ENCODE measurements at regions not wholly inside any gene's neighbourhood (a gene's known extent, or its start where the extent isn't known, plus 50 kb on each side); places are given as distances from the start of the nearest gene placed in this dataset.
"Not testable (repeated sequence)": the region's sequence is repeated elsewhere in the genome, so short reads cannot be mapped to it uniquely, and the experiment has no call there.

DNA sequence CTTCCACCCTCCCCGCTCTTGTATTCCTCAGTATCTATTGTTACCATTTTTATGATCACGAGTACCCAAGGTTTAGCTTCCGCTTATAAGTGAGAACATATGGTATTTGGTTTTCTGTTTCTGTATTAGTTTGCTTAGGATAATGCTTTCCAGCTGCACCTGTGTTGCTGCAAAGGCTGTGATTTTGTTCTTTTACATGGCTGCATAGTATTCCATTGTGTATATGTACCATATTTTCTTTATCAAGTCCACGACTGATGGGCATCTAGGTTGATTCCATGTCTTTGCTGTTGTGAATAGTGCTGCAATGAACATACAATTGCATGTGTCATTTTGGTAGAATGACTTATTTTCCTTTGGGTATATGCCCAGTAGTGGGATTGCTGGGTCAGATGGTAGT is 79.7 kb upstream of the EFCAB3 start:
- Histone ChIP-seq H2BK15ac (replicated peaks; ENCODE audit: low read depth) (no peak overlapping the region), H3K4ac (ENCODE audit: low read depth, low read length) (no peak overlapping the region), H3K9ac (ENCODE audit: low read length) (no peak overlapping the region), H3K56ac (ENCODE audit: low read length) (no peak overlapping the region), H3K4me2 (ENCODE audit: low read length) (no peak overlapping the region), H3K27ac (ENCODE audit: low read depth, low read length) (no peak overlapping the region), H3K79me2 (ENCODE audit: control insufficient read depth, insufficient read depth, low read length) (no peaks in the 10 kb centered on the region), H3K4me1 (ENCODE audit: control insufficient read depth, low read depth, low read length) (no peaks in the 10 kb centered on the region), H2BK5ac (ENCODE audit: low read length) (no peak overlapping the region), H3K18ac (ENCODE audit: low read length) (no peak overlapping the region), H4K5ac (ENCODE audit: low read length) (no peak overlapping the region), H3K36me3 (ENCODE audit: control insufficient read depth, insufficient read depth, low read length) (no peaks in the 10 kb centered on the region), H2BK120ac (ENCODE audit: low read depth, low read length) (no peak overlapping the region), H3K79me1 (ENCODE audit: low read length) (no peaks in the 10 kb centered on the region), H3K4me3 (ENCODE audit: low read length) (no peak overlapping the region), H2AK5ac (ENCODE audit: low read length) (no peak overlapping the region), H3K23ac (ENCODE audit: low read length) (no peak overlapping the region), H3K27me3 (ENCODE audit: insufficient read depth, low read length, poor library complexity) (no peaks in the 10 kb centered on the region), H4K8ac (ENCODE audit: low read depth, low read length) (no peak overlapping the region)
- no peak for DNase-seq
- no CpG with 5 or more reads among the region's 4 CpGs for WGBS (ENCODE audit: extremely low coverage, insufficient coverage, low lambda C conversion rate)

DNA sequence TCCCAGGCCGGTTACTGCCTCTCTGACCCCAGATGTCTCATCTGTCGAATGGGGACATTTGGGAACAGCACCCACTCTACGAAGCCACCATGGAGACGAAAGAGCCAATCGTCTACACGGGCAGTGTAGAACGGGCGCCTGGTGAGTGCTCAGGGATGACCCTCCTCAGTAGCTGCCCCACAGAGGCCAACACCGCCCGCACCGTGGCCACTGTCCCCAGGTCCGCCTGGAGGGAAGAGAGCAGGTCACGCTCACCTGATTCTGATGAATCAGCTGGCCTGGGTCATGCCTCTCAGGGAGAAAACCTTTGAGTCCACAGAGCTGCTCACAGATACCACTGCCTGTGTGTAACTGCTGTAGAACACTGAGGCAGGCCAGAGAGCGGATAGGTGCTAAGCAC is 105.1 kb upstream of the EFCAB3 start:
- H3K36me3 ChIP-seq (ENCODE audit: control insufficient read depth, insufficient read depth, low read length); H4K8ac ChIP-seq (ENCODE audit: low read depth, low read length); H3K23ac ChIP-seq (ENCODE audit: low read length); H3K79me2 ChIP-seq (ENCODE audit: control insufficient read depth, insufficient read depth, low read length); H3K4me3 ChIP-seq (ENCODE audit: low read length); H3K9ac ChIP-seq (ENCODE audit: low read length); H2BK120ac ChIP-seq (ENCODE audit: low read depth, low read length); H3K27ac ChIP-seq (ENCODE audit: low read depth, low read length); H3K4me1 ChIP-seq (ENCODE audit: control insufficient read depth, low read depth, low read length); H3K56ac ChIP-seq (ENCODE audit: low read length); H2BK5ac ChIP-seq (ENCODE audit: low read length); H3K27me3 ChIP-seq (ENCODE audit: insufficient read depth, low read length, poor library complexity); H3K4me2 ChIP-seq (ENCODE audit: low read length); H2BK15ac ChIP-seq (replicated peaks; ENCODE audit: low read depth); H2AK5ac ChIP-seq (ENCODE audit: low read length); DNase-seq; H3K4ac ChIP-seq (ENCODE audit: low read depth, low read length); H4K5ac ChIP-seq (ENCODE audit: low read length); H3K18ac ChIP-seq (ENCODE audit: low read length); H3K79me1 ChIP-seq (ENCODE audit: low read length): not testable (repeated sequence)
- no CpG with 5 or more reads among the region's 14 CpGs for WGBS (ENCODE audit: extremely low coverage, insufficient coverage, low lambda C conversion rate)

GRCh38 chr17:62268361-62268760 is 112.0 kb upstream of the EFCAB3 start:
- not testable (repeated sequence) for DNase-seq; H4K5ac ChIP-seq (ENCODE audit: low read length); H2AK5ac ChIP-seq (ENCODE audit: low read length); H2BK15ac ChIP-seq (replicated peaks; ENCODE audit: low read depth); H3K4ac ChIP-seq (ENCODE audit: low read depth, low read length); H3K27me3 ChIP-seq (ENCODE audit: insufficient read depth, low read length, poor library complexity); H3K4me3 ChIP-seq (ENCODE audit: low read length); H3K18ac ChIP-seq (ENCODE audit: low read length); H3K9ac ChIP-seq (ENCODE audit: low read length); H4K8ac ChIP-seq (ENCODE audit: low read depth, low read length); H3K4me2 ChIP-seq (ENCODE audit: low read length); H2BK5ac ChIP-seq (ENCODE audit: low read length); H3K79me2 ChIP-seq (ENCODE audit: control insufficient read depth, insufficient read depth, low read length); H3K36me3 ChIP-seq (ENCODE audit: control insufficient read depth, insufficient read depth, low read length); H3K27ac ChIP-seq (ENCODE audit: low read depth, low read length); H2BK120ac ChIP-seq (ENCODE audit: low read depth, low read length); H3K56ac ChIP-seq (ENCODE audit: low read length); H3K23ac ChIP-seq (ENCODE audit: low read length); H3K79me1 ChIP-seq (ENCODE audit: low read length); H3K4me1 ChIP-seq (ENCODE audit: control insufficient read depth, low read depth, low read length)
- no CpG with 5 or more reads among the region's 12 CpGs for WGBS (ENCODE audit: extremely low coverage, insufficient coverage, low lambda C conversion rate)

- not testable (repeated sequence) for DNase-seq; H3K9ac ChIP-seq (ENCODE audit: low read length); H3K4me3 ChIP-seq (ENCODE audit: low read length); H2BK5ac ChIP-seq (ENCODE audit: low read length); H3K4ac ChIP-seq (ENCODE audit: low read depth, low read length); H3K4me1 ChIP-seq (ENCODE audit: control insufficient read depth, low read depth, low read length); H3K27me3 ChIP-seq (ENCODE audit: insufficient read depth, low read length, poor library complexity); H2BK120ac ChIP-seq (ENCODE audit: low read depth, low read length); H3K79me1 ChIP-seq (ENCODE audit: low read length); H4K8ac ChIP-seq (ENCODE audit: low read depth, low read length); H3K18ac ChIP-seq (ENCODE audit: low read length); H3K23ac ChIP-seq (ENCODE audit: low read length); H2AK5ac ChIP-seq (ENCODE audit: low read length); H3K4me2 ChIP-seq (ENCODE audit: low read length); H3K56ac ChIP-seq (ENCODE audit: low read length); H3K36me3 ChIP-seq (ENCODE audit: control insufficient read depth, insufficient read depth, low read length); H3K27ac ChIP-seq (ENCODE audit: low read depth, low read length); H2BK15ac ChIP-seq (replicated peaks; ENCODE audit: low read depth); H3K79me2 ChIP-seq (ENCODE audit: control insufficient read depth, insufficient read depth, low read length); H4K5ac ChIP-seq (ENCODE audit: low read length)
- no CpG with 5 or more reads among the region's 15 CpGs for WGBS (ENCODE audit: extremely low coverage, insufficient coverage, low lambda C conversion rate)
Observed at GRCh38 chr17:62264974-62265373, 115.4 kb upstream of the EFCAB3 start.

DNA sequence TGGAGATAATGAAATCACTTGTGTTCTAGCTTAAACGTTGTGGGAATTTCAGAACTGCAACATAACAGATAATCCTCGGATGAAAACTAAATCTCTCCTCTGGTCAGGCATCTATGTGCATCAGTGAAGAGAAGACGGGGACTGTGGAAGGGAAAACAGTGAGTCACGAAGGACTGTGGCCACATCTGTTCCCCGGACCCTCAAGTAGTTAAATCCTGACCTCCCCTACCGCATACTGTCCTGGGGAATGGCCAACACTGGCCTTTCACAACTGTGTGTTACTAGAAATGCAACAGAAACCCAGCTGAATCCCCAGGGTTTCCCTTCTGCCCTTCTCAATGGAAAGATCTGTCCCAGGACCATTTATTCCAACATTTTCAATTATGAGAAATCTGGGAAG is 124.6 kb upstream of the EFCAB3 start:
- not testable (repeated sequence) for H2AK5ac ChIP-seq (ENCODE audit: low read length); H2BK120ac ChIP-seq (ENCODE audit: low read depth, low read length); H3K79me1 ChIP-seq (ENCODE audit: low read length); H3K4me2 ChIP-seq (ENCODE audit: low read length); H3K27ac ChIP-seq (ENCODE audit: low read depth, low read length); H4K5ac ChIP-seq (ENCODE audit: low read length); H3K36me3 ChIP-seq (ENCODE audit: control insufficient read depth, insufficient read depth, low read length); H3K9ac ChIP-seq (ENCODE audit: low read length); H3K18ac ChIP-seq (ENCODE audit: low read length); H3K4ac ChIP-seq (ENCODE audit: low read depth, low read length); H3K23ac ChIP-seq (ENCODE audit: low read length); H3K4me3 ChIP-seq (ENCODE audit: low read length); H3K27me3 ChIP-seq (ENCODE audit: insufficient read depth, low read length, poor library complexity); H3K4me1 ChIP-seq (ENCODE audit: control insufficient read depth, low read depth, low read length); H2BK5ac ChIP-seq (ENCODE audit: low read length); H4K8ac ChIP-seq (ENCODE audit: low read depth, low read length); H3K79me2 ChIP-seq (ENCODE audit: control insufficient read depth, insufficient read depth, low read length); DNase-seq; H2BK15ac ChIP-seq (replicated peaks; ENCODE audit: low read depth); H3K56ac ChIP-seq (ENCODE audit: low read length)
- no CpG with 5 or more reads among the region's 6 CpGs for WGBS (ENCODE audit: extremely low coverage, insufficient coverage, low lambda C conversion rate)

DNA sequence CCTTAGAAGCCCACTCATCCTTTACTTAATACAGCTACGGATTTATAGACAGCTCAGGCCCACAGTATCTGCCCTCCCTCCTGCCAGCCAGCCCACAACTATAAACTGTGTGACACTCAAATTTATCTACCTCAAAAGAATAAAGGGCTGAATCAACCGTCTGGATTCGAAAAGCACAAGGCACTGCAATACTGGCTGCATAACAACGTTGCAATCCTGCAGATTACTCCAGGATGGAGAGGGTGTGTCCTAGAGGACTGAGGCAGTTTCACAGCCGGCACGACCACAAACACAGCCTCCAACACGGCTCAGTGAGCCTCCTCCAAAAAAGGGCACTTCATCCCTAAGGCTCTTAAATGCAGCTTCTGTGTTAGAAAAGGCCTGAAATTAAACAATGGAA is 138.3 kb upstream of the EFCAB3 start:
- not testable (repeated sequence) for H4K8ac ChIP-seq (ENCODE audit: low read depth, low read length); H4K5ac ChIP-seq (ENCODE audit: low read length); H3K9ac ChIP-seq (ENCODE audit: low read length); H2AK5ac ChIP-seq (ENCODE audit: low read length); H3K27ac ChIP-seq (ENCODE audit: low read depth, low read length); H3K79me2 ChIP-seq (ENCODE audit: control insufficient read depth, insufficient read depth, low read length); H3K23ac ChIP-seq (ENCODE audit: low read length); H3K56ac ChIP-seq (ENCODE audit: low read length); H3K36me3 ChIP-seq (ENCODE audit: control insufficient read depth, insufficient read depth, low read length); H3K4me1 ChIP-seq (ENCODE audit: control insufficient read depth, low read depth, low read length); H3K4me3 ChIP-seq (ENCODE audit: low read length); H2BK5ac ChIP-seq (ENCODE audit: low read length); H3K27me3 ChIP-seq (ENCODE audit: insufficient read depth, low read length, poor library complexity); H3K18ac ChIP-seq (ENCODE audit: low read length); H3K4ac ChIP-seq (ENCODE audit: low read depth, low read length); H3K4me2 ChIP-seq (ENCODE audit: low read length); DNase-seq; H2BK120ac ChIP-seq (ENCODE audit: low read depth, low read length); H2BK15ac ChIP-seq (replicated peaks; ENCODE audit: low read depth); H3K79me1 ChIP-seq (ENCODE audit: low read length)
- no CpG with 5 or more reads among the region's 7 CpGs for WGBS (ENCODE audit: extremely low coverage, insufficient coverage, low lambda C conversion rate)
